Activated CD8-positive, alpha-beta T cell treated with anti-CD3 and anti-CD28 coated beads, Interleukin-2, amount 10 ng/mL, durations not matched to agents 7 days and 5 days (primary cell): ENCODE measurements at regions not wholly inside any gene's neighbourhood (a gene's known extent, or its start where the extent isn't known, plus 50 kb on each side); places are given as distances from the start of the nearest gene placed in this dataset.

Experiments used
- ATAC-seq: fragments of 150-1000 bp; cut with Tn5 transposase; one replicate; pipeline ENCODE4 v1.10.0; 2021; ENCODE audit warnings: moderate library complexity
- CTCF ChIA-PET: fragments of 350-600 bp; sonication (Branson Sonifier 250); formaldehyde crosslinking; loops from one replicate; lab custom pipeline; 2021; ENCODE audit warnings: antibody characterized with exemption; lab: Charles Lee
- POLR2A ChIA-PET: fragments of 350-600 bp; sonication (Branson Sonifier 250); formaldehyde crosslinking; loops from one replicate; lab custom pipeline; 2021; ENCODE audit warnings: antibody characterized with exemption; lab: Charles Lee
- DNase-seq: peaks from one replicate; pipeline ENCODE4 v3.0.0-alpha.2; 2020
- H3K27ac Mint-ChIP-seq: one replicate; pipeline ENCODE4 v1.8.0; 2021; ENCODE audit warnings: mild to moderate bottlenecking, mixed read lengths
- H3K27me3 Mint-ChIP-seq: one replicate; pipeline ENCODE4 v1.8.0; 2021; ENCODE audit warnings: low read depth, mixed read lengths
- H3K36me3 Mint-ChIP-seq: one replicate; pipeline ENCODE4 v1.8.0; 2021; ENCODE audit warnings: low read depth, mixed read lengths
- H3K4me1 Mint-ChIP-seq: one replicate; pipeline ENCODE4 v1.8.0; 2021; ENCODE audit warnings: low read depth, mixed read lengths
- H3K4me3 Mint-ChIP-seq: one replicate; pipeline ENCODE4 v1.8.0; 2021; ENCODE audit warnings: mild to moderate bottlenecking, mixed read lengths
- H3K9me3 Mint-ChIP-seq: one replicate; pipeline ENCODE4 v1.8.0; 2022; ENCODE audit warnings: mixed read lengths; ENCODE audit not compliant: insufficient read depth

DNA sequence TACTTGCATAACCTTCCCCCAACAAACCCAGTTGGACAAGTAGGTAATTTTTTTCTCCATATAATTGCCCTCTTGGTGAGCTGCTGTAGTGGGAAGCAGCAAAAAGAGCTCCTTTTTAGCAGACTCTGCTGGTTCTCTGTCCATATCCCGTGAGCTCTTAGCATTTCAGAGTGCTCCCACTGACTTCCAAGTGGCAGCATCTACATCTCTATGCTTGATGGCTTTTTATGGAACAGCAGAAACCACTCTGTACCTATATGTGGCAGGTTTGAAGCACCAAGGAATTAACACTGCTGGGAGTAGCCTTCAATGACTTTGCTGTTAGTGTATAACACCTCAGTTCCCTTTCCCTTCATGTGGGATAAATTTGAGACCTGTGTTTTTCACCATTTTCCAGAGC, 168.4 kb upstream of the NHS start:
- no peak overlapping the region for H3K27ac Mint-ChIP-seq

DNA sequence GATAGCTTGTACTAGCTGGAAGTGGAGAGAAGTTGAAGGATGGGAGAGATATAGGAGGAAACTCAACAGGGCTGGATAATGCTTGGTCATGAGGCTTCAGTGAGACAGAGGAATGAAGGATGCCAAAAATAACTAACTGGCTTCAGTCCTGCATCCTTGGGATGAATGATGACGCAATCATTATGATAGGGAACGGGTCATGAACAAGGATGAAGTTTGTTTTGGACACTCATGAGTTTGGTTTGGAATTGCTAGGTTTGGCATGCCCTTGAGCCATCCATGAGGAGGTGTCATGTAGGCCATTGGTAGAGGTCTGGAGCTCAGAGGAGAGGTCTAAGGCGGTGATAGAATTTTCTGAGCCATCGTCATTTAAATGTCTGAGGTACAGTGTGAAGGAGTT, 160.0 kb upstream of the NHS start:
- no peak overlapping the region for H3K4me3 Mint-ChIP-seq

More for the DNA sequence above, 168.4 kb upstream of the NHS start:
- H3K27me3 Mint-ChIP-seq: peaks cover 2% of the 10 kb centered on the region
- ChIA-PET POLR2A (no interaction called here), CTCF (no interaction called here)
- H3K4me1 Mint-ChIP-seq: no peaks in the 10 kb centered on the region
- no peak for DNase-seq
- no peak for ATAC-seq
- no peaks in the 10 kb centered on the region for H3K36me3 Mint-ChIP-seq
- H3K9me3 Mint-ChIP-seq: no peaks in the 10 kb centered on the region
- H3K4me3 Mint-ChIP-seq: no peak overlapping the region

DNA sequence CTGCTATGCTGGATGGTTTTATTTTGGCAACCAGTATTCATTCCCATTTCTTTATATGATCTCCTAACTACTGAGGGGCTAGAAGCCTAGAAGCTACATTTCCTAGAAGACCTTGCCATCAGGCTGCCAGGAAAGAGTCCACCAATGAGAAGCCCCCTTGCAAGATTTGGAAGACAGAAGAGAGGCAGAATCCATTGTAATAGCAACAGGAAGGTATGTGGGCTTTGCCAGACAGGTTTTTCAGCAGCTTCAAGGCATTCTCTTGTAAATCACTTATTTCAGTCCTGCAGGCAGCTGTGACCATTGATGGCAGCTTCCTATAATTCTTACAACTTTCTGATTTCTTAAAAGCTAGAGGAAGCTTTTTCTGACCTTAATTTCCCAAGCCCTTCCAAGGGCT, 148.3 kb upstream of the NHS start:
- Mint-ChIP-seq H3K27ac (no peak overlapping the region), H3K4me1 (no peaks in the 10 kb centered on the region), H3K9me3 (no peaks in the 10 kb centered on the region), H3K4me3 (no peak overlapping the region), H3K36me3 (no peaks in the 10 kb centered on the region), H3K27me3 (no peaks in the 10 kb centered on the region)
- no peak for DNase-seq
- ChIA-PET CTCF (no interaction called here), POLR2A (no interaction called here)
- no peak for ATAC-seq

More for the DNA sequence above, 160.0 kb upstream of the NHS start:
- ChIA-PET POLR2A (no interaction called here), CTCF (no interaction called here)
- DNase-seq (no peak), ATAC-seq (no peak)
- Mint-ChIP-seq H3K4me1 (no peaks in the 10 kb centered on the region), H3K36me3 (no peaks in the 10 kb centered on the region), H3K27ac (no peak overlapping the region), H3K27me3 (no peaks in the 10 kb centered on the region), H3K9me3 (no peaks in the 10 kb centered on the region)

DNA sequence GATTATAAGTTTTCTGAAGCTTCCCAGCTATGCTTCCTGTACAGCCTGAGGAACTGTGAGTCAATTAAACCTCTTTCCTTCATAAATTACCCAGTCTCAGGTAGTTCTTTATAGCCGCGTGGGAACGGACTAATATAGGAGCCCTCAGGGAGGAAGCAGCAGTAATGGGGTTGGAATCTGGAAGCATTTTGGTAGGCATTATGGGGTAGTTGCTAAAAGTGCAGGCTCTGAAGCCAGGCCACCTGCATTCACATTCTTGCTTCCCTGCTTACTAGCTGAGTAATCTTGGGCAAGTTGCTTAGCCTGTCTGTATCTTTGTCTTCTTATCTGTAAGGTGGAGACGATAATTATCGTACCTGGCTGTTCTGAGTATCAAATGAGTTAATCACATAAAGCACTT, 137.9 kb upstream of the NHS start:
- Mint-ChIP-seq H3K27ac (no peak overlapping the region), H3K4me3 (no peak overlapping the region), H3K36me3 (no peaks in the 10 kb centered on the region), H3K9me3 (no peaks in the 10 kb centered on the region), H3K27me3 (no peaks in the 10 kb centered on the region), H3K4me1 (no peaks in the 10 kb centered on the region)
- ChIA-PET CTCF (no interaction called here), POLR2A (no interaction called here)
- DNase-seq (no peak), ATAC-seq (no peak)

DNA sequence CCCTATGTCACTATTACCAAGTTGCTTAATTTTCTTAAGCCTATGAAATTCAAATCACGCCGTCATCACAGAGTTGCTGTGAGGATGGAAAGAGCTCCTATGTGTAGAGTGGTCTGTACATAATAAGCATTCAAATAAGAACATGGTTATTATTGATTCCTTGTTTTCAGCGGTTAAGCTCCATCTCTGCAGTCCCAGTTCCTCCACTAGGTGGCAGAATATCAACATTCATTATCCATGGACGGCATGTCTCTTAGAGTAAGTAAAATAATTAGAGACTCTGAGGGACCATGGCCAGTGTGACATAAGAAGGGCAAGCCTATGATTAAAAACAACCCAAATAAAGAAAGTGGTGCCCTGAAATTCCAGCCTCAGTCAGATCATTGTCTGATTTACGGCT, 132.5 kb upstream of the NHS start:
- H3K4me3 Mint-ChIP-seq: no peak overlapping the region
- no peaks in the 10 kb centered on the region for H3K27me3 Mint-ChIP-seq
- H3K4me1 Mint-ChIP-seq: no peaks in the 10 kb centered on the region
- CTCF ChIA-PET: interaction anchor here (0.8 to 1.9 kb wide), 7 partner anchors 31 to 448 kb away, joined by 3 to 9 read pairs (median 3); no protein-coding TSS in a partner anchor
- ATAC-seq (no peak), DNase-seq (peak; percentile 34)
- POLR2A ChIA-PET: no interaction called here
- H3K9me3 Mint-ChIP-seq: no peaks in the 10 kb centered on the region
- H3K27ac Mint-ChIP-seq: no peak overlapping the region
- no peaks in the 10 kb centered on the region for H3K36me3 Mint-ChIP-seq

DNA sequence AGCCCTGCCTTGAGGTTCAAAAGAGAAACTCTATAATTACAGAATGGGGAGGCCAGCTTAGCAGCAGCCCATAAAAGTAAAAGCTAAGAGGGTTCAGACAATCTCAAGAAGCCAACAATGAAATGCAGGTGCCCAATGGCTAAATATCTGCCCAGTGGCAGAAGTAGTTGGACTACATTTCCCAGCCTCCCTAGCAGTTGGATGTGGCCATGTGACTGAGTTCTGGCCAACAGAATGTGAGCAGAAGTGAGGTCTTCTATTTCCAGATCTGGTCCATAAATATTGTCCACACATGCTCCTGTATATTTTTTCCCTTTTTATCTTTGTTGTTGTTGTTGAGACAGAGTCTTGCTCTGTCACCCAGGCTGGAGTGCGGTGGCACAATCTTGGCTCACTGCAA, 127.9 kb upstream of the NHS start:
- Mint-ChIP-seq H3K27ac (no peak overlapping the region), H3K4me1 (no peaks in the 10 kb centered on the region), H3K9me3 (no peaks in the 10 kb centered on the region), H3K27me3 (no peaks in the 10 kb centered on the region), H3K4me3 (no peak overlapping the region), H3K36me3 (no peaks in the 10 kb centered on the region)
- CTCF ChIA-PET: no interaction called here
- ATAC-seq (no peak), DNase-seq (no peak)
- POLR2A ChIA-PET: no interaction called here

DNA sequence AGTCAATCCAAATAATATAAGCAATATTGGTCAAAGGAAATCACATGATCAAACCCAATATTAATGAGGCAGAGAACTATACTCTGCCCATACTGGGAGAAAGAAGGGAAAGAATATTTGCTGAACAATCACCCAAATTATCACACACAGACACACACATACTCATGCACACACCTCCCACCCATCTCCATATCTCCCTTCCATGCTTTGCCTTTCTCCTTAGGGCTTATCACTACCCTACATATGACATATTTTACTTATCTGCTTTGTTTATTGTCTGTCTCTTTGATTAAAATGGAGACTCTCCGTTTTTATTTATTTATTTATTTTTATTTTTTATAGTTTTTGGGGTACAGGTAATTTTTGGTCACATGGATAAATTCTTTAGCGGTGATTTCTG, 112.9 kb upstream of the NHS start:
- Mint-ChIP-seq H3K4me3 (no peak overlapping the region), H3K4me1 (no peaks in the 10 kb centered on the region), H3K27me3 (no peaks in the 10 kb centered on the region), H3K9me3 (no peaks in the 10 kb centered on the region), H3K36me3 (no peaks in the 10 kb centered on the region), H3K27ac (no peak overlapping the region)
- ATAC-seq (no peak), DNase-seq (no peak)
- ChIA-PET CTCF (no interaction called here), POLR2A (no interaction called here)

DNA sequence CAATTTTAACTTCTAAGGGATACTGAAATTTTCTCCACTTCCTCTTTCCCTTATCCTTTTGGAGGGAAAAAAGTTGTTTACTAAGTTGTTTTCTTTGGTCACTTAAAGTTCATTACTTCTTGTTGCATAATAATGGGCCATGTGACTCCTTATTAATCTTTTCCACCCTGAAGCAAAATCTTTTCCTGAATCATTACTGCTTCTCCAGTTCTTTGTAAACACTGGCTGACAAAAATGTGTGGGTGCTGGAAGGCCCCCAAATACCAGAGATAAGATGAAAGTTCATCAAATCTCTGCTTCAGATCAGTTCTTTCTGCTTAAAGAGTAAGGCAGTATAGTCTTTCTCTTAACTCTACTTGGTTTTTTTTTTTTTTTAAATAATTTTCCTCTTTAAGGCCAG, 108.9 kb upstream of the NHS start:
- Mint-ChIP-seq H3K36me3 (no peaks in the 10 kb centered on the region), H3K9me3 (no peaks in the 10 kb centered on the region), H3K4me3 (no peak overlapping the region), H3K27ac (no peak overlapping the region), H3K4me1 (no peaks in the 10 kb centered on the region), H3K27me3 (no peaks in the 10 kb centered on the region)
- CTCF ChIA-PET: no interaction called here
- POLR2A ChIA-PET: no interaction called here
- ATAC-seq: no peak
- no peak for DNase-seq

DNA sequence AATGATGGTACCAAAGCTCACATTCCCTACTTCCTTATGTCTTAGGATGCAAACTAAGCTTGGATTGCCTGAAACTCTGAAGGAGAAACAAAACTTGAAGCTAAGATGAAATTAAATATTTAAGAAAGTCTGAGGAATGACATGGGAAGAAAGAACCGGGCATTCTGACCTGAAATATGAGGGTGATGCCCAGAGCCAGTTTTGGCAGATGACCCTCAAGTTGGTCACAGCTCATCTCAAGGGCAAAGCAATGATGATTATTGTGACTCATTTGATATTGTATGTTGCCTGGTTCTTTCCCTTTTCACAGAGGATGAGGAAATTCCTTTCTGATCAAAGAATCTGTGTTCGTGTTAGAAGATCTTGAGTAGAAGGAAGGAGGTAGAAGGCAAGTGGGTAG, 96.0 kb upstream of the NHS start:
- POLR2A ChIA-PET: no interaction called here
- Mint-ChIP-seq H3K4me3 (no peak overlapping the region), H3K36me3 (no peaks in the 10 kb centered on the region), H3K9me3 (no peaks in the 10 kb centered on the region), H3K4me1 (no peaks in the 10 kb centered on the region), H3K27ac (no peak overlapping the region), H3K27me3 (no peaks in the 10 kb centered on the region)
- ATAC-seq (no peak), DNase-seq (no peak)
- CTCF ChIA-PET: no interaction called here

DNA sequence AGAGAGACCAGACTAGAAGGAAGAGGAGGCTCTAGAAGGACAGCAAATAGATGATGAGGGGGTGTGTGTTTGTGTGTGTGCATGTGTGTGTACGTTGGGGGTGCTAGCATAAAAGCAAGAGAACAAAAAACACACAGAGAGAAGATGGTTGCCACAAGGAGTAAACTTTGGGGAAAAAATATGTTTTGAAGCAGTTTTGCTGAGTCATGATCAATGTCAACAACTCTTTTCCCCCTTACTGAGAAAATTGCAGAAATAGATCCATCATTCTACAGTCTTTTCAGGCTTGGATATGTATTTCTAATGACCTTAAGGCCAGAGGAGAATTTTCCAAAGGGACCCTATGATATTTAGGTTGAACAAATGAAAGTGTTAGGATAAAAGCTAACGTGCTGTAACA, 89.0 kb upstream of the NHS start:
- Mint-ChIP-seq H3K4me1 (no peaks in the 10 kb centered on the region), H3K4me3 (no peak overlapping the region), H3K27ac (no peak overlapping the region), H3K27me3 (no peaks in the 10 kb centered on the region), H3K9me3 (no peaks in the 10 kb centered on the region), H3K36me3 (no peaks in the 10 kb centered on the region)
- ChIA-PET CTCF (no interaction called here), POLR2A (no interaction called here)
- no peak for DNase-seq
- ATAC-seq: no peak

DNA sequence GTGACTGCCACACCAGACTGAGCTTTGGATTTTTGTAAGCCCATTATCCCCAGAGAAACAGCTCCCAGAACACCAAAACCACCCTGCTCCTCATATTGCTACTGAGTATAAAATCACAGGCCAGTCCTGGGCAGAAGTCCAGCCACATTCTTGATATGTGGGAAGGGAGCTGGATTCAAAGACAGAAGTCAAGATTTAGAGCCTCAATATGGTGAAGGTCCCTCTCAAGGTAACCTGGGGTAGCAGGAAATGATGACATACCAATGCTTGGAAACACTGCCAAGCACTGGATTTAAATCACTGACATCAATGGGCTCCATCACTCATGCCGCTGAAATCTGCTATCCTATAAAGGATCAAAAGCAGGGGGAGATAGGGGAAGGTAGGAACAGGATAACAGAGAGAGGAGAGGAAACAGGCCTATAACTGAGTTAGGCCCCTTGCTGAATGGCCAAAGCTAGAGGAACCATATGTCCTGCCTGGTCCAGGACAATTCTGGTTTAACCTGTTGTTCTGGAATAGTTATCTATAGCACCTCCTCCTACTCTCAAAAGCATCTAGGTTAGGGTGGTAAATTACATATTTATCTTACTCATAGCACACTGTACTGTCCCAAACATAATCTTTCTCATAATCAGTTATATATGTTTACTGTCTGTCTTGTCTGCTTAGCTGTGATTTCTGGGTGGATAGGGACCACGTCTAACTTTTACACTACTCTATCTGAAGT, 83.7 kb upstream of the NHS start:
- Mint-ChIP-seq H3K9me3 (no peaks in the 10 kb centered on the region), H3K27ac (no peak overlapping the region), H3K27me3 (no peaks in the 10 kb centered on the region), H3K4me3 (no peak overlapping the region), H3K36me3 (no peaks in the 10 kb centered on the region), H3K4me1 (no peaks in the 10 kb centered on the region)
- DNase-seq (no peak), ATAC-seq (no peak)
- CTCF ChIA-PET: no interaction called here
- POLR2A ChIA-PET: no interaction called here

DNA sequence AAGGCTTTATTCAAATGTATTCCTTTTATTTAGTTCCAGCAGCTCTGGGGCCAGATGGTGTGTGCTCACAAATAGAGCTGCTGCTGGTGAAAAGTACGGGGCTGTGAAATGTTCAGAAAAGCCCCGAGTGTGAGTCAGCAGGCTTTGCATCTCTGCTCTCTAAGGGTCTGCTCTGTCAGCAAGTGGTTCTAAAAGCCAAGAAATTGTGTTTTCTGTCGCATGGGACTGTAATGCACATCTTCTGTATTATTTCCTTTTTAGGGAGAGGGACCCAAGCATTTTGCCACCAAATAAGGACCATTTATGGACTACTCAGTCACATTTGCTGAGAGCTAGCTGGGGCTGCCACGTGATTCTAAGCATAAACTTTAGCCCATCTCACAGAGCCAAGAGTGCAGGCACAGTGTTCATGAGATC, 82.9 kb upstream of the NHS start:
- Mint-ChIP-seq H3K4me1 (no peaks in the 10 kb centered on the region), H3K36me3 (no peaks in the 10 kb centered on the region), H3K27me3 (no peaks in the 10 kb centered on the region), H3K9me3 (no peaks in the 10 kb centered on the region), H3K27ac (no peak overlapping the region), H3K4me3 (no peak overlapping the region)
- ChIA-PET CTCF (no interaction called here), POLR2A (no interaction called here)
- no peak for DNase-seq
- ATAC-seq: no peak

DNA sequence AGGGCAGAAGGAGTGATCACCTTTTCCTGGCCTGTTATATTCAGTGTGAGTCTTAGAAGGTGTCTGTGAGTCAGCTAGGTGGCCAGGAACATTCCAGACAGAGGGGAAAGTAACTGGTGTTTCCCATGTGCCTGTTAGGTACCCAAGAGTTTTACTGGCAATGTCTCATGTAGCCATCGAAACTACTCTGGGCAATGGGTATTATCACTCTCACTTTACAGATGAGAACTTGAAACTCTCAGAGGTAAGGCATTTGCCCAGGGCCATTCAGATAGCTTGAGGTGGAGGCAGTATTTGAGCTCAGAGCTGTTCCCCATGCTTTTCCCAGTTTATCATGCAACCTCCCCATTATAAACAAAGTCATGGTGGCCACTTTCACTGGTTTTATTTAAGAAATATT, 80.4 kb upstream of the NHS start:
- H3K4me1 Mint-ChIP-seq: no peaks in the 10 kb centered on the region
- no peaks in the 10 kb centered on the region for H3K36me3 Mint-ChIP-seq
- POLR2A ChIA-PET: no interaction called here
- no peaks in the 10 kb centered on the region for H3K27me3 Mint-ChIP-seq
- no peak overlapping the region for H3K4me3 Mint-ChIP-seq
- ATAC-seq (no peak), DNase-seq (no peak)
- no peaks in the 10 kb centered on the region for H3K9me3 Mint-ChIP-seq
- CTCF ChIA-PET: no interaction called here
- H3K27ac Mint-ChIP-seq: no peak overlapping the region
